ENCODE measurements at regions not wholly inside any gene's neighbourhood (a gene's known extent, or its start where the extent isn't known, plus 50 kb on each side); places are given as distances from the start of the nearest gene placed in this dataset.

DNA sequence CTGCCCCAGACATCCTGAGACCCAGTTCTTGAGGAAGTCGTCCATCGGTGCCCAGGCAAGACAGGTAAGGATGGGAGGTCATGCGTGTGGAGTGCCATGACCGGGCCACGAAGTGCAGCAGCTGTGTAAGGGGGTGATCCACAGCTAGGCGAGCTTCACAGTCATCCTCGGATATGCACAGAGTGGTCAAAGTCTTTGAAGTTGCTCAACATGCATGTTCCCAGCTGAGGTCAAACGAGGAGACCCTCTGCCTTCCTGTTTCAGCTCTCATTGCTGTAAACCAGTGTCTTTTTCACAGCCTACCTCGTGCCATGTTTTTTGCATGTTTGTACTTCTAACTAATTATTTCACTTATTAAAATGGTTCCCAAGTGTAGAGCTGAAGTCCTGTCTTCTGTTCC, 109.9 kb upstream of the TBL1X start:
- Histone ChIP-seq H3K4me1 (no peaks in the 10 kb centered on the region), H3K36me3 (no peaks in the 10 kb centered on the region), H3K4me3 (no peak overlapping the region), H3K27me3 (no peaks in the 10 kb centered on the region), H3K27ac (no peak overlapping the region), H3K9me3 (no peaks in the 10 kb centered on the region)
- DNase-seq (no peak), ATAC-seq (peak in 3 of 4 donors; percentile 31 to 59 (median 44))
- TF ChIP-seq POLR2A (IDR thresholded peaks at IDR 0.05) = no peak
- TF ChIP-seq, protein P1, sequence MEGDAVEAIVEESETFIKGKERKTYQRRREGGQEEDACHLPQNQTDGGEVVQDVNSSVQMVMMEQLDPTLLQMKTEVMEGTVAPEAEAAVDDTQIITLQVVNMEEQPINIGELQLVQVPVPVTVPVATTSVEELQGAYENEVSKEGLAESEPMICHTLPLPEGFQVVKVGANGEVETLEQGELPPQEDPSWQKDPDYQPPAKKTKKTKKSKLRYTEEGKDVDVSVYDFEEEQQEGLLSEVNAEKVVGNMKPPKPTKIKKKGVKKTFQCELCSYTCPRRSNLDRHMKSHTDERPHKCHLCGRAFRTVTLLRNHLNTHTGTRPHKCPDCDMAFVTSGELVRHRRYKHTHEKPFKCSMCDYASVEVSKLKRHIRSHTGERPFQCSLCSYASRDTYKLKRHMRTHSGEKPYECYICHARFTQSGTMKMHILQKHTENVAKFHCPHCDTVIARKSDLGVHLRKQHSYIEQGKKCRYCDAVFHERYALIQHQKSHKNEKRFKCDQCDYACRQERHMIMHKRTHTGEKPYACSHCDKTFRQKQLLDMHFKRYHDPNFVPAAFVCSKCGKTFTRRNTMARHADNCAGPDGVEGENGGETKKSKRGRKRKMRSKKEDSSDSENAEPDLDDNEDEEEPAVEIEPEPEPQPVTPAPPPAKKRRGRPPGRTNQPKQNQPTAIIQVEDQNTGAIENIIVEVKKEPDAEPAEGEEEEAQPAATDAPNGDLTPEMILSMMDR (IDR thresholded peaks at IDR 0.05) = no peak
- WGBS (ENCODE audit: insufficient coverage, low coverage, low lambda C conversion rate, missing lambda C conversion rate) = 31% methylated on average over 4 of the region's 9 CpGs
- intact Hi-C loops (cut with DNase I) = no loop called here

DNA sequence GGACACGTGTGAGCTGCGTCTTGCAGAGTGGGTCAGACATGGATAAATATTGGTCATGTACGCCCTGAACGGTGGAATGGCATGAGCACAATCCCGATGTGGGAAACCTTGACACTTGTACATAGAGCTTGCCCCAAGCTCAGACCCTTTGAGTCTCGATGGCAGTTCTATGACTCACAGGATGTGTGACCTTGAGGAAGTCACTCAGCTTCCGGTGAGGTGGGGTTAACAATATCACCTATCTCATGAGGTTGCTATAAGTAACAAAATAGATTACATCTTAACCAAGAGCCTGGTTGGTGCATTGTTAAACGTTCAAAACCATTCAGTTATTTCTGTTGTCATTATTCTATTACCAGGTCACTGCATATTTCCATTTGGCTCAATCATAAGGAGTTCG, 109.1 kb upstream of the TBL1X start:
- no peak overlapping the region for H3K4me3 ChIP-seq
- no peak for ATAC-seq
- TF ChIP-seq, protein P1 (IDR thresholded peaks at IDR 0.05) = no peak
- TF ChIP-seq POLR2A (IDR thresholded peaks at IDR 0.05) = no peak
- intact Hi-C loops (cut with DNase I) = no loop called here
- H3K9me3 ChIP-seq = no peaks in the 10 kb centered on the region
- no peak overlapping the region for H3K27ac ChIP-seq
- no peaks in the 10 kb centered on the region for H3K36me3 ChIP-seq
- no peaks in the 10 kb centered on the region for H3K4me1 ChIP-seq
- no peaks in the 10 kb centered on the region for H3K27me3 ChIP-seq
- DNase-seq = no peak
- 38% methylated on average over 5 of the region's 9 CpGs for WGBS (ENCODE audit: insufficient coverage, low coverage, low lambda C conversion rate, missing lambda C conversion rate)

DNA sequence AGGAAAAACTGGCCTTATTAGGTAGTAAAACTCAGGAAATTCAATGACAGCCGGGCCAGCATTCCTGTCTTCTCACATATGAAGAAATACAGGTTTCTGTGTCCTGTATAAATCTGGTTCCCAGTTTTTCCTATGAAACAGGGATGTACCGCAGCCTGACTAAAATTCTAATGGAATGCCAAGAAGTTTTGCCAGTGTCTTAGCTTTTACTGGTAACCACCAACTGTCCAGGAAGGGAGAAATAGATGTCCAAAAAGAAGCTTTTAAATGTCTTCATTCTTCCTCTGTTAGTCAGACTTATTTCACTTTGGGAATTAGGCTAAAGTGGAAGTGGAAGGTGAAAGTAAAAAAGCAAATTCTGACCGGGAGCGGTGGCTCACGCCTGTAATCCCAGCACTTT, 108.0 kb upstream of the TBL1X start:
- no peak for DNase-seq
- Histone ChIP-seq H3K4me1 (no peaks in the 10 kb centered on the region), H3K27me3 (no peaks in the 10 kb centered on the region), H3K36me3 (no peaks in the 10 kb centered on the region), H3K9me3 (no peaks in the 10 kb centered on the region), H3K4me3 (no peak overlapping the region), H3K27ac (no peak overlapping the region)
- TF ChIP-seq, protein P1 (IDR thresholded peaks at IDR 0.05) = no peak
- TF ChIP-seq POLR2A (IDR thresholded peaks at IDR 0.05) = no peak
- no peak for ATAC-seq
- intact Hi-C loops (cut with DNase I) = no loop called here
- WGBS (ENCODE audit: insufficient coverage, low coverage, low lambda C conversion rate, missing lambda C conversion rate) = 66% methylated on average over 5 of the region's 5 CpGs

DNA sequence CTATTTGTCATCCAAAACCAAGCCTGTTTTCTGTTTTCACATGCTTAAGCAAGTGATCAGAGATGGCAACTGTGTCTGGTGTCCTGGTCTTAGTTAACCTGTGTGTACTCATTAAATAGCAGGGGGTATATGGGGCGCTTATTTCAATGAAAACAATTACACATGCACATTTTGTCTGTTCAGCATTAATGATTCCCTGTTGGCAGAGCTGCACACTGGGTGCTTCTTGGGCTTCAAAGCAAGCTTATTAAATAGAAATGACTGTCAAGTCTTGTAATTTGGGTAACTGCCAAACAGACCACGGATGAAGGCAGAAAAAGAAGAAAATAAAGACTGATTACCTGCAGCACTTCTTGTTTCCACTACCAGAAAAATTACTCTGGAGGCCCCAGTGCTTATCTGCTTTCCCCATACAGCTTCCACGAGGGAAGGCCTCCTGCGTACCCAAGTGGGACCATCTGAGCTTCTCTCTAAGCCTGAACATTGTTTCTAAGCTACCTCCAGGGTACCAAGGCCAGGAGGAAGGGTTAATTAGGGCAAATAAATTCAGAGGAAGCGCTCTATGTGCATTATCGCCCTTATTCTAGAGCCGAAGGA, 107.2 kb upstream of the TBL1X start:
- TF ChIP-seq POLR2A (IDR thresholded peaks at IDR 0.05) = no peak
- TF ChIP-seq, protein P1 (IDR thresholded peaks at IDR 0.05) = no peak
- intact Hi-C loops (cut with DNase I) = no loop called here
- WGBS (ENCODE audit: insufficient coverage, low coverage, low lambda C conversion rate, missing lambda C conversion rate) = 75% methylated on average over 7 of the region's 7 CpGs
- H3K4me3 ChIP-seq = no peak overlapping the region
- H3K36me3 ChIP-seq = no peaks in the 10 kb centered on the region
- ATAC-seq (no peak), DNase-seq (no peak)
- H3K27me3 ChIP-seq = no peaks in the 10 kb centered on the region
- H3K4me1 ChIP-seq = no peaks in the 10 kb centered on the region
- no peaks in the 10 kb centered on the region for H3K9me3 ChIP-seq
- no peak overlapping the region for H3K27ac ChIP-seq

Measured in right lobe of liver (tissue), 6 donors.